Progenitor cell of endocrine pancreas (in vitro differentiated cells): ENCODE measurements at regions not wholly inside any gene's neighbourhood (a gene's known extent, or its start where the extent isn't known, plus 50 kb on each side); places are given as distances from the start of the nearest gene placed in this dataset.

Experiments used
- DNase-seq: peaks from one replicate; pipeline ENCODE4 v3.0.0; 2021; ENCODE audit warnings: low spot score; ENCODE audit not compliant: unreplicated experiment
- H3K27ac Mint-ChIP-seq: 2 replicates; pipeline ENCODE4 v1.8.0; 2021; ENCODE audit warnings: mild to moderate bottlenecking, moderate library complexity, mixed read lengths
- H3K27me3 Mint-ChIP-seq: 2 replicates; pipeline ENCODE4 v1.8.0; 2021; ENCODE audit warnings: mixed read lengths
- H3K36me3 Mint-ChIP-seq: 2 replicates; pipeline ENCODE4 v1.8.0; 2022; ENCODE audit warnings: mixed read lengths; ENCODE audit not compliant: insufficient read depth
- H3K4me1 Mint-ChIP-seq: 2 replicates; pipeline ENCODE4 v1.8.0; 2021; ENCODE audit warnings: low read depth, mixed read lengths
- H3K4me3 Mint-ChIP-seq: 2 replicates; pipeline ENCODE4 v1.8.0; 2021; ENCODE audit warnings: low read depth, mild to moderate bottlenecking, moderate library complexity, mixed read lengths
- H3K9me3 Mint-ChIP-seq: 2 replicates; pipeline ENCODE4 v1.8.0; 2021; ENCODE audit warnings: low read depth, mixed read lengths
- TF ChIP-seq, protein P1 (sequence below): fragments of 200-600 bp; sonication (generic); IDR thresholded peaks from one replicate; pipeline ENCODE4 v1.5.0; 2021; ENCODE audit warnings: antibody characterized with exemption, mild to moderate bottlenecking; ENCODE audit not compliant: unreplicated experiment

DNA sequence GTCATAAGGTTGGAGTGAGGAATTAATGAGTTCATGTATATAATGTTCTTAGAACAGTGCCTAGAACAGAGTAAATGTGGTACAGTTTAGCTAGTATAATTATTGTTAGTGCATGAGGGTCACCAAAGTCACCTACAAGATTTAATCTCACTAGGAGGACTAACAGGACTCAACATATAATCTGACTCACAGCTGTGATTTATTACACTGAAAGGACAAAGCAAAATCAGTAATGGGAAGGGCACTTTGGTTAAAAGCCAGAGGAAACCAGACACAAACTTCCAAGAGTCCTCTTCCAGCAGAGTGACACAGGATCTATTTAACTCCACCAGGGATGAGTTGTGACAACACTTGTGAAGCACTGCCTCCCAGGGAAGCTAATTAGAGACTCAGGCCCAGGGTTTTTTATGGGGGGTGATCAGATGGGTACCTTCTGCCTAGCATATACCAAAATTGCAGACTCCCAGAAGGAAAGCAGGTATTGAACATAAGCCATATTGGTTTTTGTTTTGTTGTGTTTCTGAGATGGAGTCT lies 341.2 kb upstream of the DACH1 start:
- DNase-seq: no peak
- H3K4me1 Mint-ChIP-seq: no peaks in the 10 kb centered on the region
- H3K9me3 Mint-ChIP-seq: no peaks in the 10 kb centered on the region
- H3K27me3 Mint-ChIP-seq: no peaks in the 10 kb centered on the region
- TF ChIP-seq, protein P1, sequence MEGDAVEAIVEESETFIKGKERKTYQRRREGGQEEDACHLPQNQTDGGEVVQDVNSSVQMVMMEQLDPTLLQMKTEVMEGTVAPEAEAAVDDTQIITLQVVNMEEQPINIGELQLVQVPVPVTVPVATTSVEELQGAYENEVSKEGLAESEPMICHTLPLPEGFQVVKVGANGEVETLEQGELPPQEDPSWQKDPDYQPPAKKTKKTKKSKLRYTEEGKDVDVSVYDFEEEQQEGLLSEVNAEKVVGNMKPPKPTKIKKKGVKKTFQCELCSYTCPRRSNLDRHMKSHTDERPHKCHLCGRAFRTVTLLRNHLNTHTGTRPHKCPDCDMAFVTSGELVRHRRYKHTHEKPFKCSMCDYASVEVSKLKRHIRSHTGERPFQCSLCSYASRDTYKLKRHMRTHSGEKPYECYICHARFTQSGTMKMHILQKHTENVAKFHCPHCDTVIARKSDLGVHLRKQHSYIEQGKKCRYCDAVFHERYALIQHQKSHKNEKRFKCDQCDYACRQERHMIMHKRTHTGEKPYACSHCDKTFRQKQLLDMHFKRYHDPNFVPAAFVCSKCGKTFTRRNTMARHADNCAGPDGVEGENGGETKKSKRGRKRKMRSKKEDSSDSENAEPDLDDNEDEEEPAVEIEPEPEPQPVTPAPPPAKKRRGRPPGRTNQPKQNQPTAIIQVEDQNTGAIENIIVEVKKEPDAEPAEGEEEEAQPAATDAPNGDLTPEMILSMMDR: no peak
- H3K36me3 Mint-ChIP-seq: no peaks in the 10 kb centered on the region
- no peak overlapping the region for H3K27ac Mint-ChIP-seq
- H3K4me3 Mint-ChIP-seq: no peak overlapping the region

DNA sequence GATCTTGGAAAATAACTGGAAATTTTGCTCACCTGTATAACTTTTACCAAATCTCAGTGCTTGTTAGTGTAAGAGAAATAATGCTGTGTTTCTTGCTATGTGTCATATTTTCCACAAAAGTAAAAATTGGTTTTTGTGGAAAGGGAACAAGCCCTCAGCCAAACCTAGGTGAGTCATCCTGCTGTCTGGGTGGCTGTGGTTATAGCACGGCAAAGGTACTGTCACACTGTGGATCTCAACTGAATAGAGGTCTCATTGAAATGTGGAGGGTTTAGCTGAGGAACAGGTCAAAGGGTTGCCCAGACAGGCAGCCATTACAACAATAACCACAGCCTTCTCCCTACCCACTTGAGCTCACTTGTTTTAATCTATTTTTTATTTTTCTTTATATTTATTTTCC lies 338.8 kb upstream of the DACH1 start:
- Mint-ChIP-seq H3K9me3 (no peaks in the 10 kb centered on the region), H3K27ac (no peak overlapping the region), H3K4me1 (no peaks in the 10 kb centered on the region), H3K4me3 (no peak overlapping the region), H3K36me3 (no peaks in the 10 kb centered on the region), H3K27me3 (no peaks in the 10 kb centered on the region)
- no peak for DNase-seq
- TF ChIP-seq, protein P1: no peak

DNA sequence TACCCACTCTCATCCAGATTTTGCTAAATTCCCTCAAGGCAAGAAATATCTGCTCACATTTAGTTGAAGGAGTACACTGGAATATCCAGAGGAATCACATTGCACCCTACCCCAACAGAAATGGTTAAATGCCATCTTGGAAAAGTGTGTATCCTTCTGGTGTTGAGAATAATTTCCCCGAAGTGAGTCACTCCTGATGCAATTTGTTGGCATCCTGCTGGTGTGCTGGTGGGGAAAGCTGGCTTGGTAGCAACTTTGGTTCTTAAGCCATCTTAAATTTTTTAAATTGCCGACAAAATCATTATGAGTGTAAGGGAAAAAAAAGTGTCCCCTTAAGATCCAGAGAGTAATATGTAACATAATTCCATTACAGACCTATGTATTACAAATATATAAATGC lies 337.3 kb upstream of the DACH1 start:
- TF ChIP-seq, protein P1: no peak
- Mint-ChIP-seq H3K9me3 (no peaks in the 10 kb centered on the region), H3K27me3 (no peaks in the 10 kb centered on the region), H3K4me1 (peaks cover 3% of the 10 kb centered on the region), H3K4me3 (no peak overlapping the region), H3K27ac (no peak overlapping the region), H3K36me3 (no peaks in the 10 kb centered on the region)
- DNase-seq: no peak

DNA sequence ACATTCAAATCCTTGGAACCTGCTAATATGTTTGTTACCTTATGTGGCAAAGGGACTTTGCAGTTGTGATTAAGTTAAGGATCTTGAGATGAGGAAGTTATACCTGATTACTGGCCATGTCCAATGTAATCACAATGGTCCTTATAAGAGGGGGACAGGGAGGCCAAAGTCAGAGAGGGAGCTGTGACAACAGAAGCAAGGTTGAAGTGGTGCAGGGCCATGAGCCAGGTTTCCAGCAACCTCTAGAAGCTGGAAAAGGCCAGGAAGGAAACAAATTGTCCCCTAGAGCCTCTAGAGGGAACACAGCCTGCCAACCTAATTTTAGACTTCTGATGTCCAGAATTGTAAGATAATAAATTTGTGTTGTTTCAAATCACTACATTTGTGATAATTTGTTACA lies 334.7 kb upstream of the DACH1 start:
- Mint-ChIP-seq H3K27ac (no peak overlapping the region), H3K4me3 (no peak overlapping the region)
- TF ChIP-seq, protein P1: no peak

DNA sequence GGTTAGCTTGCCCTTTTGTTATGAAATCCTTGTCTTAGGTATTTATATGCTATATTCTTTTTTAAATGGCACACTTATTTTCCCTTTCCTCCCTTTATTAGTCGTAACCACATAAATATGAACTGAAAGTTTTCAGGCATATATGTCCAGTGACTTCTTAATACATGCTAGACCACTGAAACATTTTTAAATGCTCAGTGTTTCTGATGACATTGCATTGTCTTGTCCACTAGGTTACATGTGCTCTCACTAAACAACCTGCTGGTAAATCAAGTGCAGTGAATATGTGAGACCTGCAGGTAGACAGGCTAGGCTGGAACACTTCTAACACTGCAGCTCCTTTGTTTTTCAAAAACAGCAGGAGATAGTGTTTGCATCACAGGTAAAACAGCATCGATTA lies 332.6 kb upstream of the DACH1 start:
- H3K36me3 Mint-ChIP-seq: no peaks in the 10 kb centered on the region
- DNase-seq: no peak
- peaks cover 14% of the 10 kb centered on the region for H3K4me1 Mint-ChIP-seq
- H3K9me3 Mint-ChIP-seq: no peaks in the 10 kb centered on the region
- TF ChIP-seq, protein P1: no peak
- H3K27me3 Mint-ChIP-seq: no peaks in the 10 kb centered on the region
- no peak overlapping the region for H3K4me3 Mint-ChIP-seq
- no peak overlapping the region for H3K27ac Mint-ChIP-seq

More for the DNA sequence above, 334.7 kb upstream of the DACH1 start:
- Mint-ChIP-seq H3K36me3 (no peaks in the 10 kb centered on the region), H3K9me3 (no peaks in the 10 kb centered on the region), H3K4me1 (peaks cover 8% of the 10 kb centered on the region), H3K27me3 (no peaks in the 10 kb centered on the region)
- no peak for DNase-seq
